ENCODE measurements at regions not wholly inside any gene's neighbourhood (a gene's known extent, or its start where the extent isn't known, plus 50 kb on each side); places are given as distances from the start of the nearest gene placed in this dataset.

DNA sequence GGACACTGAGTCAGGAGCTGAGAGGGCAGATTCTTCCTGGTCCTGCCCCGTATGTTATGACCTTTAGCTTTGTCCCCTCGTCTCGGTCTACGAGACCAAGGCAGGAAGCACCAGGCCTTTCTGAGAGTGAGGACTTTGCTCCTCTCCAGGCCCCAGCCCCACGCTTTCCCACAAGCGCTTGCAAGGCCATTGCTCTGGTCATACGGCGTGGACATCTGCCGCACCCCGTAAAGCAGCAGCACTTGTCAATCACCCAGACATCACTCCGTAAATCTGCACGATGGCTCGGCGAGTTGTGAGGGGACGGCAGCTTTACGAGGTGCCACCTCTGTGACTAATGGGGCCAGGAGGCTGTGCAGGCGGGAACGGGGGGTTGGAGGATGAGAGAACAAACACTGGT is 100.8 kb upstream of the TWIST2 start:
- no peak overlapping the region for H3K4me3 ChIP-seq (replicated peaks; ENCODE audit: low read depth, low read length)
- TF ChIP-seq, protein P1, sequence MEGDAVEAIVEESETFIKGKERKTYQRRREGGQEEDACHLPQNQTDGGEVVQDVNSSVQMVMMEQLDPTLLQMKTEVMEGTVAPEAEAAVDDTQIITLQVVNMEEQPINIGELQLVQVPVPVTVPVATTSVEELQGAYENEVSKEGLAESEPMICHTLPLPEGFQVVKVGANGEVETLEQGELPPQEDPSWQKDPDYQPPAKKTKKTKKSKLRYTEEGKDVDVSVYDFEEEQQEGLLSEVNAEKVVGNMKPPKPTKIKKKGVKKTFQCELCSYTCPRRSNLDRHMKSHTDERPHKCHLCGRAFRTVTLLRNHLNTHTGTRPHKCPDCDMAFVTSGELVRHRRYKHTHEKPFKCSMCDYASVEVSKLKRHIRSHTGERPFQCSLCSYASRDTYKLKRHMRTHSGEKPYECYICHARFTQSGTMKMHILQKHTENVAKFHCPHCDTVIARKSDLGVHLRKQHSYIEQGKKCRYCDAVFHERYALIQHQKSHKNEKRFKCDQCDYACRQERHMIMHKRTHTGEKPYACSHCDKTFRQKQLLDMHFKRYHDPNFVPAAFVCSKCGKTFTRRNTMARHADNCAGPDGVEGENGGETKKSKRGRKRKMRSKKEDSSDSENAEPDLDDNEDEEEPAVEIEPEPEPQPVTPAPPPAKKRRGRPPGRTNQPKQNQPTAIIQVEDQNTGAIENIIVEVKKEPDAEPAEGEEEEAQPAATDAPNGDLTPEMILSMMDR (IDR thresholded peaks at IDR 0.05; ENCODE audit: low read depth, low read length, missing control alignments) = no peak
- DNase-seq (ENCODE audit: extremely low read depth, low read depth) = no peak

DNA sequence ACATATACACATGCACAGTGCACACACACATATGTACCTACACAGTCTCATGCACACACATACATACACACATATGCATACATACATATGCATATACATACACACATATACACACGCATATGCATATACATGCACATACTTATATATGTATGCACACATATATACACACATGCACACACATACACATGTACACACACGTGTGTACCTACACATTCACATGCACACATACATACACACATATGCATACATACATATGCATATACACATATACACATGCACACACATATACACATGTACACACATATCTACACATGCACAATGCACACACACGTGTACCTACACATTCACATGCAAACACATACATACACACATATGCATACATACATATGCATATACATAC is 100.3 kb upstream of the TWIST2 start:
- TF ChIP-seq, protein P1 (IDR thresholded peaks at IDR 0.05; ENCODE audit: low read depth, low read length, missing control alignments) = no peak
- no peak overlapping the region for H3K4me3 ChIP-seq (replicated peaks; ENCODE audit: low read depth, low read length)
- DNase-seq (ENCODE audit: extremely low read depth, low read depth) = no peak

DNA sequence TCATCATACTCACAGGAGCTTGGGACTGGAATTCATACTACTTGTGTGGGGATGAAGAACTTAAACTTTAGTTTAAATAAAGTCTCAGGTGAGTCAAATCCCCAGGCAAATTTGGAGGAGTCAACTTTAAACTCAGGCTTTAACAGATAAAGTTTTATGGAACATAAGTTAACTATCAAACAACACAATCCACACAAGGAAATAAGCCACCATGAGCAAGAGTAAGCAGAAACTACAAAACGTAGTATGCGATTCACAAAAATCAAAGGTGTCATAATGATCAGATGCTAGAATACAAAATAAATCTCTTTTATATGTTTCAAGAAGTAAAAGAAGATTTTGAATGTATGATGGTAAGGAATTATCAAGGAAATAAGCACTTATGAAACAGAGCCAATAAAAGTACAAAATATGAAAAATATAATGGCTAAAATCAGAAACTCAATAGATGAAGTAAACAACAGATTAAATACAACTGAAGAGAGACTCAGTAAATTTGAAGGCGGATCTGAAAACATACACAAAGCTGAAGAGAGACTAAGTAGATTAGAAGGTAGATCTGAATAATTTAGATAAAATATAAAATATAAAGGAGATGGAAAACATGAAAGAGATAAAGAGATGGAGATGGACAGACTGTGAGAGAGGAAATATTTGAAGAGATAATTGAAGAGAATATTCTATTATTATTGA is 97.5 kb upstream of the TWIST2 start:
- no peak overlapping the region for H3K4me3 ChIP-seq (replicated peaks; ENCODE audit: low read depth, low read length)
- DNase-seq (ENCODE audit: extremely low read depth, low read depth) = no peak
- TF ChIP-seq, protein P1 (IDR thresholded peaks at IDR 0.05; ENCODE audit: low read depth, low read length, missing control alignments) = no peak

DNA sequence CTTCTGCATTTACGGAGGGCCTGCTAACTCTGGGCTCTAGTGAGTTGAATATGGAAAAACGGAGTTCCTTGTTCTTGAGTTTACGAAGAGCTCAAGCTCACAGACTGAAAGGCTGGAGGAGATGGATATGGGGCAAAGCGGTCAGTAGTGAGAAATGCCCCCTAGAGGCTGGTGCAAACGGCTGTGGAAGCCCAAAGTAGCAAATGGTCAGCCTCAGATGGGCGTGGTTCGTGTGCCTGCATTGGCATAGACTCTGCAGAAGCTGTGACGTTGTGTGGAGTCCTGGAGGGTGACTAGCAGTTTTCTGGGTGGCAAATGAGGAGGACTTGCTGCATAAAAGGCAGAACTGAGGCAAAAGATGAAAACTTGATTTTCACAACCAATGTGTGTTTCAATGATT is 93.6 kb upstream of the TWIST2 start:
- TF ChIP-seq, protein P1 (IDR thresholded peaks at IDR 0.05; ENCODE audit: low read depth, low read length, missing control alignments) = peak; percentile 17
- DNase-seq (ENCODE audit: extremely low read depth, low read depth) = no peak
- H3K4me3 ChIP-seq (replicated peaks; ENCODE audit: low read depth, low read length) = no peak overlapping the region

DNA sequence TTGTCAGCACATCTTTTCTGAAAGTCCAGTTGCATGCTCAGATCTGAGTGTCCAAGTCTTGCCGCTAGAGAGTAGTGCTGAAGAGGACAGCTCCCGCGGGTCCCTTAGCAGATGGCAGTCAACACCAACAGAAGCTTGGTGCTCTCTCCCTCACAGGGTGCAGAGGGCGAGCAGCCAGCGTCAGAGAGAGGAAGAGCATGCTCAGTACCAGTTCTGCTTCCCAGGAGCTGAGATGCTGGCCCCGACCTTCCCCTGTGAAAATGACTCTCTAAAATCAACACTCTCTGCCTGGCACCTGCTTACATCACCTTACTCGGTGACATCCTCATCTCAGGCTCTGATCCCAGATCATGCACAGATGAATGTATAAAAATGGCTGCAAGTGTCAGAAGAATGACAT is 86.0 kb upstream of the TWIST2 start:
- no peak for DNase-seq (ENCODE audit: extremely low read depth, low read depth)
- TF ChIP-seq, protein P1 (IDR thresholded peaks at IDR 0.05; ENCODE audit: low read depth, low read length, missing control alignments) = no peak
- no peak overlapping the region for H3K4me3 ChIP-seq (replicated peaks; ENCODE audit: low read depth, low read length)

DNA sequence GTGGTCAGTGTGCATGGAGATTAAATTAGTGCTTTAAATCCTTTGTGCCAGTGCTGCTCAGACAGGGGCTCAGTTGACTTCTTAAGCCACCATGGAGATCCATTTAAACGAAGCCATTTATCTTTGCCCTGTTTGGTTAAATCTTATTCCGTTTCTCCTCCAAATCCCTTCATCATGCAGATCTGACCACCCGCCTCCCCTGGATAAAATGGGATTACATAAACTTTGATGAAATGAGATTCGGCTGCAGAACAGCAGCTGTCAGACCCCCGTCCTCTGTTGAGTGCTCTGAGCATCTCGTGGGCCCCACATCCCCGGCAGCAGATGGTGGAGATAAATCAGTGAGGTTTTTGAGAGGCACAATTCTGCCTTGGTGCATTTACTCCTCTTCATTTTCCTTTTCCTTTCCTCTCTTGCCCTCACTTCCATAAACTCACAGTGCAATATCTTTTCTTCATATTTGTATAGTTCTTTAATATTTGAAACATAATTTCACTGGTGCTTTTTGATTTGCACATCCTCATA is 84.4 kb upstream of the TWIST2 start:
- TF ChIP-seq, protein P1 (IDR thresholded peaks at IDR 0.05; ENCODE audit: low read depth, low read length, missing control alignments) = no peak
- DNase-seq (ENCODE audit: extremely low read depth, low read depth) = no peak
- no peak overlapping the region for H3K4me3 ChIP-seq (replicated peaks; ENCODE audit: low read depth, low read length)

DNA sequence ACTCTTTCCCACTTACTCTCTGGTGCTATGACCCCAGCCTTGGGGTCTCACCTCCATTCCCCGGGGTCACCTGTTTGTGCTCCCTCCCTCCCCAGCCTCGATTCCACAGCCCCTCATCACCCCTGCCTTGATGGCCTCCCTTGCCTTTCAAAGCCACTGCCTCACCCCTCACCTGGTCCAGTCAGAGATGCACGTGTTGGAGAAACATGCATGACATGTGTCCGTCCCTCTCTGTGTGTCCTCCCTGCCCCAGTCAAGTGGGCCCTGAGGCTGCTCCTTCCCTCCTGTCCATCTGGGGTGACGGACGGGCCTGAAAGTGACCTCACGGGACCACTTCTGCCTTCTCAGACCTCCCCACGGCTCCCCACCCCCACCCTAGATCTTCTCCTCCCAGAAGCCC is 82.3 kb upstream of the TWIST2 start:
- DNase-seq (ENCODE audit: extremely low read depth, low read depth) = no peak
- H3K4me3 ChIP-seq (replicated peaks; ENCODE audit: low read depth, low read length) = no peak overlapping the region
- TF ChIP-seq, protein P1 (IDR thresholded peaks at IDR 0.05; ENCODE audit: low read depth, low read length, missing control alignments) = no peak

All from HFF-Myc (cell line).